ENCODE measurements at regions not wholly inside any gene's neighbourhood (a gene's known extent, or its start where the extent isn't known, plus 50 kb on each side); places are given as distances from the start of the nearest gene placed in this dataset.

GRCh38 chr11:71170624-71171423, 81.6 kb downstream of the SHANK2 start:
- no peak for TF ChIP-seq POLR2A (IDR thresholded peaks at IDR 0.05; ENCODE audit: low read depth, low read length)
- TF ChIP-seq POLR2AphosphoS5 (IDR thresholded peaks at IDR 0.05; ENCODE audit: low read depth, low read length) = no peak

Data from GM12891 (cell line).